Activated T-cell treated with anti-CD3 and anti-CD28 coated beads, Interleukin-2, amount 50 U/mL, for 48 hours (primary cell): ENCODE measurements at regions not wholly inside any gene's neighbourhood (a gene's known extent, or its start where the extent isn't known, plus 50 kb on each side); places are given as distances from the start of the nearest gene placed in this dataset.
"Not testable (repeated sequence)": the region's sequence is repeated elsewhere in the genome, so short reads cannot be mapped to it uniquely, and the experiment has no call there.

Experiments
- DNase-seq, 2 experiments: peaks; one replicate each; pipeline ENCODE4 v3.0.0-alpha.2; 2020

DNA sequence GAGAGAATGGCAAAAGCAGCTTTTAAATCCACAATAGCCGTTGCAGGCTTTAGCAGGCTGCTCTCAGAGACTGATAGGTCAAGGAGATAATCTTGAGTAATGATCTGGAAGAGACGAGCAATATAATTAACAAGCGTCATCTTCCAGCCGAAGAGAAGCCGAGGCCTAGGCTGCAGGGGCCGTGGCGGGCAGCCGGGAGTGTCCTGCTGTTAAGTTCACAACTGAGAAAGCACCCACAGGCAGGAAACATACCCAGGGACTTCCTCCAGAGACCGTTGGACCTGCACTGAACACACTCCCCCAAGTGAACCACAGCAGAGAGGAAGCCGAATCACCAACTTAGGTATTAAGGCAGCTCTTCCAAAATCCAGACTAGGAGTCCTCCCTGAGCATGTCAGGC, 182.3 kb downstream of the IRX2 start:
- no peak for DNase-seq

- no peak for DNase-seq
Measured at GRCh38 chr5:2566284-2566683, 185.2 kb downstream of the IRX2 start.

- DNase-seq = no peak
Measured at GRCh38 chr5:2565147-2565546, 186.3 kb downstream of the IRX2 start.

GRCh38 chr5:2563046-2563445, 188.4 kb downstream of the IRX2 start:
- no peak for DNase-seq

DNA sequence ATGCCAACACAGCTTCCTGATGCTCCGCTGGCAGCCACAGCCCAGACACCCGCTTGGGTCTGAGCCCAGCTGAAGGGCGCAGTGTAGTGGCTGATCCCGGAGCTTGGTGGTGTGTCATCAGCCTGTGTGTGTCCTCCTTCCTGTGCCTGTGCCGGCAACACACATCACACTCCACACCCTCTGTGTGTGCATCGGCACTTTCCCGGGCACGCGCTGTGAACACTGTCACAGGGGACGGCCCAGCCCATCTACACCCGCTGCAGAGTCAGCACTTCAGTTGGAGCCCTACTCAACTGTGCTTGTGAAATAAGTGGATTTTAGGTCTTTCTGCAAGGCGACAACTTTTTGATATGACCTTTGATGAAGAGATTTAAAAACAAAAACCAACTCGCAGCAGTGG, 189.4 kb downstream of the IRX2 start:
- DNase-seq = no peak

GRCh38 chr5:2560435-2560834, 191.0 kb downstream of the IRX2 start:
- no peak for DNase-seq

GRCh38 chr5:2557435-2557834, 194.0 kb downstream of the IRX2 start:
- no peak for DNase-seq

DNA sequence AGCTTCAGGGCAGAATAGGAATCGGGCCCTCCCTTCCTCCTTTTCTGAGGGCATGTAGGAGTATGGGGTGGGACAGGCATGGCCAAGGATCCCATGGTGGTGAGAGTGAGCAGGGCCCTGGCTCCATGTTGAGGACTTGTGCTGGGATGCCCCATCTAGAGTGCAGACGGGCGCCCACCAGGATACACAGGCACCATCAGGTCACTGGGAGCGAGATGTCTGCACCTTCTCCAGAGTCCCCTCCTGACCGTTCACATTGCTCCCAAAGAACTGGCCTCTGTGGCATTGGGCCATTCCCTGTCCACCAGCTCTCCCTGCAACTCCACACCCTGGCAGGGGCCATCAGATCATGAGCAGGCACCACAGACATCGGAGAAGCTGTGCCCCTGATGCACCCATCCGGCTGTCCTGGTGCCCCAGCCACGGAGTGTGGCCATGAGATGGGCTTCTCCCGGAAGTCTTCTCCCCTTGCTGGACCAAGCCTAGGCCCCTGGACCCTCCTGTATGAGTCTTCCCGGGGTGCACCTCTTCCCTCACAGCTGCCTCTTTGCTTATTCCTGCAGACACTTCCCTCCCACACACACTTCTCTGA, 195.0 kb downstream of the IRX2 start:
- no peak for DNase-seq

DNA sequence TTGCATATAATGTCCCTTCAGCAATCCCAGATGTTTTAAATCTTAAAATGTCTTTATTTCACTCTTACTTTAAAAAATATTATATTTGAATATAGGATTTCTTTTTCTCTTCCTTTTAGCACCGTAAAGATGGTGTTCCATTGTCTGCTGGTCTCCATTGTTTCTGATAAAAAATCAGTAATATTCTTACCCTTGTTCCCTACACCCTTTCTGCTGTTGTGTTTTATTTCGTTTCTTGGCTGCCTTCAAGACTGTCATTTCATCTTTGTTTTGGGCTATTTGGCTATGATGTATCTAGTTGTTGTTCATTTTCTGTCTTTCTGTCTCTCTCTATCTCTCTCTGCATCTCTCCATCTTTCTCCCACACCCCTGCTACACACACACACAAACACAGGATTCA, 197.9 kb downstream of the IRX2 start:
- no peak for DNase-seq

- no peak for DNase-seq
Measured at GRCh38 chr5:2550509-2550908, 201.0 kb downstream of the IRX2 start.

- DNase-seq = no peak
Measured at GRCh38 chr5:2549900-2550299, 201.6 kb downstream of the IRX2 start.

DNA sequence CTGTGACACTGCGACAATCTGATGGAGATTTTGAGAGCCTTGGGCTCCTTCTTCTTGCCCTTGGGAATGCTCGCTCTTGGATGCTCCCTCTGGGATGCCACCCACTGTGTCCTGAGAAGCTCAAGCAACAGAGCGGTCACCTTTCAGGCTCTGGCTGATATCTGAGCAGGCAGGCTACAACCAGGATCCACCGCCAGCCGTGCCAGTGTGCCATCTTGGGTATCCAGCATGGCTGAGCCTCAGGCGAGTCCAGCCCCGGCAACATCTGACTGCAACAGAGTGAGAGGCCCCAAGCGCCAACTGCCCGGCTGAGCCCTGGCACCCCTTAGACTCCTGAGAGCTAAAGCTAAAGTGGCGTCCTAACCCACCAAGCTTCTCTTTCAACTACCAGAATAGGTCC, 202.1 kb downstream of the IRX2 start:
- DNase-seq = no peak

GRCh38 chr5:2546938-2547337, 204.5 kb downstream of the IRX2 start:
- DNase-seq = no peak

- DNase-seq = no peak
Measured at GRCh38 chr5:2544003-2544402, 207.5 kb downstream of the IRX2 start.

GRCh38 chr5:2542821-2543220, 208.7 kb downstream of the IRX2 start:
- no peak for DNase-seq

DNA sequence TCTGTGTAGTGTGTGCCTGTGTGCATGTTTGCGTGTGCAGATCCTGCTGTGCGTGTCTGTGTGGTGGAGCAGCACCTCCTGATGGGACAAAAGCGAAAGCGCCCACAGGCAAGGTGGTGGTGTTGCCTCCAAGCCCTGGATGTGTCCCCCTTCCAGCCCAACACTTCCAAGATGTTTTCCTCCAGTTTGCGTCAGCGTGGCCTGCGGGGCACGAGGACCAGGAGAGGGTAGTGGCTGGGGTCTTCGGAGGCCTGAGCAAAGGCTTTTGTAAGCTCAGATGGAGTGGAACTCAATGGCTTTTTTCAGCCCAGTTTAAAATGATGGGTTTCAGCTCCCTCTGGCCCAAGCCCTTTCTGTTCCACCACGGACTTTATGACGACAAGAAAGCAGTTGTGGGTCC, 209.5 kb downstream of the IRX2 start:
- no peak for DNase-seq

GRCh38 chr5:2538169-2538568, 213.3 kb downstream of the IRX2 start:
- no peak for DNase-seq

DNA sequence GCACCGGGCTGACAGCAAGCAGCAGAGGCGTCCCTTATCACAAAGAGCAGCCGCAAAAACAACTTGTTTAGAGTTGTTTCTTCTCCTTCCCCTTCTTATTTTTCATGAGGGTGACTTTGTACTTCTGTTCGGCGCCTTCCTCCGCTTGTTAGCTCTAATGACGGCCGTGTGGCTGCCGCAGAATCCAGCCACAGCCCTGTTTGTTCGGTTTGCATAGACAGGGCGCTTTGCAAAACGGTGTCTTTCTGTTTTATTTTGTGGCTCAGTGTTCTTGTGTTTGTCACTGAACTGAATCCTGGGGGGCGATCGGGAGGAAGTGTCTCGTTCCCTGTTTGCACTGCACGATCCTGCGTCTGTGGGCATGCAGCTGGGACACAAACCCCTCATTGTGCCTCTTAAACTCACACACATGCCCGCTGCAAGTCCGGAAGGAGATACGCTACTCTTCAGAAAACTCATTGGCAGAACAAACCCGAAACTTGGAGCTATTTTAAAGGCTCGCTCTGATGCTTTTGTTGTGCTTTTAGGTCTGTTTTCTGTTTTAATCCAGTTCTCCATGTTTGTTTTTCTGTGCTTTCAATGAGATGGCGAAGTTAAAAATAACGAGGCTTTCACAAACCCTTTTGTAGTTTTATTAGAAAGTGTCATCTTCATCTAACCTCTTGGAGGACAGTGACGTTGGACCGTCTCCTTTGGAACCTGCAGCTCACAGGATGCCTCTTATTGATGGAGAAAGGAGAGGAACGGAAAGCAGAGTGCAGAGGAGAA, 213.9 kb downstream of the IRX2 start:
- DNase-seq = no peak

DNA sequence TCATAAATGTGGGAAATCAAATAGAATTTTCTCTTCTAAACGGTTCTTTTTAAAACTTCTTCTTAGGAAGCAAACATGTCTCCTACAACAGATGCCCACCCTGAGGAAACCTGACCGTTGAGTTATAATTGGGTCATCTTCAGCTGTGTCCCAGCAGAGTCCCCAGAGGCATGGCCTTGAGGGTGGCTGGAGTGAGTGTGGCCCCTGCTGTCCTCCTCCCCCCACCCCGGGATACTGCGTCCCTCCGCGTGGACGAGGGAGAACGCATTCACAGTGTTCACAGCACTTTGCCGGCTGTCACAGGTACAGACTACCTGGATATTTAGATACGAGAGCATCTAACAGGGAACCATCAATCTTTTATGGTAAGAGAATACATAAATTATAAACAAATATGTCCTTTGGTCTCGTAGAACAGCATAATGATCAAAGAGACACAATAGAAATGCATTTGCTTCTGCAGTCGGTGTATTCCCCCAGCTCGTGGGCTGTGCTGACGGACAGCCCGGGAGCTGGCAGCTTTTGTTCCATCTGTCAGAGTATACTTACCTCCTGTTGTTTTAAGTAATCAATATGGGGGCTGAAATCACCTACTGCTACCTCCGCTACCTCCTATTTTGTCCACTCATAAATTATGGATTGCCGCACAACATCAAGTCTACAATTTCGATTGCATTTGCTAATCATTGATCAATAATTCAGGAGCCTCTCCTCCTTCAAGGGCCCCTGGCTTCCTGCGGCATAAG, 214.7 kb downstream of the IRX2 start:
- no peak for DNase-seq

GRCh38 chr5:2534970-2535369, 216.5 kb downstream of the IRX2 start:
- no peak for DNase-seq

- no peak for DNase-seq
Measured at GRCh38 chr5:2534251-2534650, 217.2 kb downstream of the IRX2 start.

GRCh38 chr5:2533848-2534247, 217.6 kb downstream of the IRX2 start:
- not testable (repeated sequence) for DNase-seq

GRCh38 chr5:2532809-2533208, 218.7 kb downstream of the IRX2 start:
- no peak for DNase-seq

- no peak for DNase-seq
Measured at GRCh38 chr5:2531318-2531717, 220.2 kb downstream of the IRX2 start.
